Suppressor macrophage treated with lipopolysaccharide for 4 hours (primary cell): ENCODE measurements at regions not wholly inside any gene's neighbourhood (a gene's known extent, or its start where the extent isn't known, plus 50 kb on each side); places are given as distances from the start of the nearest gene placed in this dataset.
A peak's percentile ranks its signal among the peaks of the same experiment; 100 is the strongest.

Experiments
- DNase-seq: peaks from one replicate; pipeline ENCODE4 v3.0.0-alpha.2; 2020

- no peak for DNase-seq
Measured at GRCh38 chr5:160940725-160941124, 88.7 kb upstream of the ATP10B start.

- DNase-seq = peak; percentile 9
Measured at GRCh38 chr5:160938532-160938931, 86.5 kb upstream of the ATP10B start.

DNA sequence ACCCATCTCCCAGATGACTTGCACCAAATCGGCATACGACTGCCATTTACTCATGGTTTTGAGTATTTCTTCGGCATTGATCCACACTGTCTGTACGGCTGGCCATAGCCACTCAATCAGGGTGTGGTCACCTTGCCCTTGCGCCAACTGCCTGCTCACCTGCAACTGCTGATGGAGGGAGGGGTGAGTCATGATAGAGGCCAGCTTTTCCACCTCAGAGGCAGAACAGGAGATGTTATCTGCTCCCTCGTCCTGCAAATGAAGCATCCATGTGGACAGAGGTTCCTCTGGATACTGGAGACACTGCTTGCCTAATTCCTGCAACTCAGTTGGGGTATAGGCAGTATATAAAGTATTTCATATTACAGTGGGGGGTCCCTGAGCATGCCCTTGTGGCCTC is 85.6 kb upstream of the ATP10B start:
- DNase-seq = no peak

GRCh38 chr5:160935776-160936175 is 83.8 kb upstream of the ATP10B start:
- DNase-seq = no peak

DNA sequence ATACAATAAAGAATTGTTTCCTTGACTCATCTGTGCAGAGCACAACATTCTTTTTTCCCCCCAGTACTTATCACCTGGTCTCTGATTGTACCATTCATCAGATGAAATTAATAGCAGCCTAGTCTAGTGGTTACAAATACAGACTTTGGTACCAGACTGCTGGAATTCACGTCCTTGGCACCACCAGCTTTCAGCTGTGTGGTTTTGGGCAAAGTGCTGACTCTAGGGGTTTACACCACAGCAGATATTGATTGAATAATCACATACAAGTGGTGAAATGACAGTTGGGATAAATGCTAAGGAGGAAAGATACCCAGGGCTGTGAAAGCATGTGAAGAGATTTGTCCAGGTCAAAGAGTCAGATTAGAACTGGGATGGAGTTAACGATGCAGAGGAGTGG is 79.3 kb upstream of the ATP10B start:
- DNase-seq = no peak

DNA sequence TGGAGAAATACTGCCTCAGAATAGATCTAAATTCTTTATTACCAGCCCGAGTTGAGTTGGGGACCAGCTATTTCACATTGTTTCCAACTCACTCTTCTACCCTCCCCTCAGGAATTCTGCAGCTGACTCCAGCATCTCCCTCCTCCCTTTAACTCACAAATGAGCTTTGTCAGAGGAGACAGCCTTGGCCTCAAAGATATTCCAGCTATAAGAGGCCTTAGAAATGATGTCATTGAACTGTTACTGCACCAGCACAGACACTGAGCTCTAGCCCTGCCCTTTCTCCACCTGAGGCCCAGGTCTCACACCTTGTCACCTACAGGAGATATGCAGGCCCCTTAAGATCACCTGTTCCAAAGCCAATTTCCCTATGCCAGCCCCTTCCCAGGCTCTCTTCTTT is 78.4 kb upstream of the ATP10B start:
- no peak for DNase-seq

DNA sequence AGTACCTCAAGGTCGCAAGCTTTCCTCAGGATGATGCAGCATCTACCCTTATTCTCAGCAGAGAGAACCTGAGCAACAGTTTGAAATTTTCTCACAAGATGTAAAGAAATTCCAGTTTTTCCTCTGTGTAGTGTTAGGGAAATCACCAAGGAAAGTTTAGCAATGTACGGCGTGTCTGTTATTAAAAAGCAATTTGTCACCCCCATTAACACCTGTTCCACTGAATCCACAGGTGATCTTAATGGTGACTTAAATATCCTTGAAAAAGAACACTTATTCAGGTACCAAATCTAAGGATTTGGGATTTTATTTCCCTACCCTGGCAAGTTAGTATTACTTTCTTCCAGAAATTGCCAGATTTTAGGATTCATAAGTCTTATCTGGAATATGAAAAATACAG is 77.9 kb upstream of the ATP10B start:
- no peak for DNase-seq

DNA sequence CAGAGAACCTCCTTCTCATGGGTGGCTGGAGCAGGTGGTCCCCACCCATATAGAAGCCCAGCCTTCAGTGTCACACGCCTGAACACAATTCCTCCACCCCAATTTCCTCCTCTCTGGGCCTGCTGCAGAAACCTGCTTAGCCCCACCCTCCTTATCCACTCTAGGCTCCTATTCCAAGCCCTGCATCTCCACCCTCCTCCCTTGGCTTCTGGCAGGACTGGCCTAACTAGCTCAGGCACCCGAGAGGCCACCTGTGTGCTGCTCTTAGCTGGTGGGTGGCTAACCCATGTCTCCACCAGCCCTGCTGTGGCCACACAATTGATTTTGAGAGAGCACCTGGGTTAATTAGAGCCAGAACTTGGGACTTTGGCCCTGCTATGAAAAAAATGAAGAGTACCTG is 77.3 kb upstream of the ATP10B start:
- DNase-seq = no peak

DNA sequence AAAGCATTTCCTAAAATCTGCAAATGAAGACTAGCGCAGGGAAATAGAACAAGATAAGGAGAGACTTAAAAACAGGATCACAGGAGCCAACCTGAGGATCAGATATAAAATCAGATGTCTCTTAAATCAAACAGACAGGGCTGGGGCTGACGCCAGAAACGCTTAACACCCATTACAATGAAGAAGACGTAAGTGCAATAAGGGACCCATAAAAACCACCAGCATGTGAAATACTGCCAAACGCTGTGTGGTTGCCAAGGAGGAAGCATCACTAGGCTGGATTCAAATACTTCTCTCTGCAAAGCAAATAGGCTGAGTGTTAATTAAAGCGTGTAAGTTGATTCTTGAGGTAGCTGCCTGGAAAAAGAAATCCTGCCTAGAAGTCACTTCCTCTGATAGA is 74.4 kb upstream of the ATP10B start:
- DNase-seq = no peak

- DNase-seq = no peak
Measured at GRCh38 chr5:160925281-160925680, 73.3 kb upstream of the ATP10B start.

GRCh38 chr5:160923936-160924710 is 72.1 kb upstream of the ATP10B start:
- DNase-seq = no peak

- DNase-seq = no peak
Measured at GRCh38 chr5:160923411-160923810, 71.4 kb upstream of the ATP10B start.

GRCh38 chr5:160922311-160922710 is 70.3 kb upstream of the ATP10B start:
- DNase-seq = no peak

GRCh38 chr5:160921423-160922285 is 69.6 kb upstream of the ATP10B start:
- DNase-seq = no peak

GRCh38 chr5:160919626-160920025 is 67.6 kb upstream of the ATP10B start:
- DNase-seq = no peak

GRCh38 chr5:160918386-160918785 is 66.4 kb upstream of the ATP10B start:
- DNase-seq = no peak

- no peak for DNase-seq
Measured at GRCh38 chr5:160906090-160906489, 54.1 kb upstream of the ATP10B start.

- no peak for DNase-seq
Measured at GRCh38 chr5:160905285-160905684, 53.3 kb upstream of the ATP10B start.

DNA sequence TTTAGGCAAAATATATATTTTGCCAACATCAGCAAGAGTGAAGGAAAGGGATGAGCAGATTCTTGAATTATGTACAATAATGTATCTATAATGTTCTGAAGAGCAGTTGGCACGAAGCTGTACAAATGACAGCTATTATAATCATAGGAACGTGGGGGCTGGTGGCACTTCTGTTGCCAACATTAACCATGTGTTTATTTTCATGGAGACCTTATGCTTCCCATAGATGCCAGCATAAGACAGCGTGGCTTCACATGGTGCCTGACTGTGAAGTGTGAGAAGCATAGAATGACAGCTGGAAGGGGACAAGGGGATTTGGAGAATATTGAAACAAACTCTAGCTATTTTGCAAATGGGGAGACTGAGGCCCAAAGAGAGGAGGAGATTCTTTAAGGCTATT is 52.6 kb upstream of the ATP10B start:
- no peak for DNase-seq

GRCh38 chr5:160903551-160903950 is 51.5 kb upstream of the ATP10B start:
- no peak for DNase-seq

DNA sequence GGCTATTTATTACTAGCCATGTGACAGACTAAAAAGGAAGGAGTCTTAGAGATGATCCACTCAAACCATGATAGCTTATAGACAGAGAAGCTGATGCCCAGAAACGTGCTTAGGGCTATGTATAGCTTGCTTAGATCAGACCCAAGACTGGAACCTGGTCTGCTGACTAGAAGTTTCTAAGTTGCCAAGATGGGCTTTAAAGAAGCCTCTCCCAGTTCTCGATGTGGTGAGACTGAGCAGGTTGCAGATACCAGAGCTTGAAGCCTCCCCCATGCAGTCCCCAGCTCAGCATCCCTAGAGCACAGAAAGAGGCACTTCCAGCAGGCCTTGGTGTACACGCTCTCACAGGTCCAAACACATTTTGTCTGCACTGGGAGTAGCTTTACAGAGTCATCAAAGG is 51.1 kb upstream of the ATP10B start:
- no peak for DNase-seq
